ENCODE measurements at regions not wholly inside any gene's neighbourhood (a gene's known extent, or its start where the extent isn't known, plus 50 kb on each side); places are given as distances from the start of the nearest gene placed in this dataset.

- Histone ChIP-seq H4K20me1 (ENCODE audit: insufficient read depth, low read length) (peaks cover 8% of the 10 kb centered on the region), H3K27me3 (ENCODE audit: insufficient read depth, low read length, poor library complexity) (no peaks in the 10 kb centered on the region), H3K4me3 (ENCODE audit: low read depth in 1 of 2, low read length in 2 of 2) (no peak overlapping the region), H3K36me3 (ENCODE audit: insufficient read depth, low read length) (no peaks in the 10 kb centered on the region), H3K4me1 (ENCODE audit: insufficient read depth, low read length) (peaks cover 9% of the 10 kb centered on the region), H2AFZ (ENCODE audit: low read depth, low read length) (no peak overlapping the region), H3K79me2 (ENCODE audit: insufficient read depth, low read length) (peaks cover 13% of the 10 kb centered on the region), H3K9ac (ENCODE audit: low read depth, low read length) (no peak overlapping the region), H3K9me3 (ENCODE audit: insufficient read depth, low read length, severe bottlenecking) (peaks cover 3% of the 10 kb centered on the region), H3K27ac (ENCODE audit: low read length) (no peak overlapping the region), H3K4me2 (ENCODE audit: insufficient read depth, low read length) (no peak overlapping the region)
- no peak for DNase-seq
- ATAC-seq (ENCODE audit: insufficient read depth, low read depth) = no peak
- no peak for TF ChIP-seq CTCF (IDR thresholded peaks at IDR 0.05; ENCODE audit: borderline replicate concordance, extremely low read depth, low read length, poor library complexity, severe bottlenecking)
- no peak for TF ChIP-seq EZH2 (IDR thresholded peaks at IDR 0.05; ENCODE audit: borderline replicate concordance, low read depth, low read length, severe bottlenecking)
Measured at GRCh38 chr14:71468701-71469100, 463.5 kb upstream of the RGS6 start.

- H3K27ac ChIP-seq (ENCODE audit: low read length) = no peak overlapping the region
- no peak overlapping the region for H3K4me2 ChIP-seq (ENCODE audit: insufficient read depth, low read length)
- H4K20me1 ChIP-seq (ENCODE audit: insufficient read depth, low read length) = peaks cover 8% of the 10 kb centered on the region
- no peak overlapping the region for H2AFZ ChIP-seq (ENCODE audit: low read depth, low read length)
- peaks cover 3% of the 10 kb centered on the region for H3K9me3 ChIP-seq (ENCODE audit: insufficient read depth, low read length, severe bottlenecking)
- no peak overlapping the region for H3K9ac ChIP-seq (ENCODE audit: low read depth, low read length)
- no peak overlapping the region for H3K4me3 ChIP-seq (ENCODE audit: low read depth in 1 of 2, low read length in 2 of 2)
- no peak for DNase-seq
- no peak for TF ChIP-seq CTCF (IDR thresholded peaks at IDR 0.05; ENCODE audit: borderline replicate concordance, extremely low read depth, low read length, poor library complexity, severe bottlenecking)
- no peak for TF ChIP-seq EZH2 (IDR thresholded peaks at IDR 0.05; ENCODE audit: borderline replicate concordance, low read depth, low read length, severe bottlenecking)
- no peak for ATAC-seq (ENCODE audit: insufficient read depth, low read depth)
- no peaks in the 10 kb centered on the region for H3K27me3 ChIP-seq (ENCODE audit: insufficient read depth, low read length, poor library complexity)
- H3K79me2 ChIP-seq (ENCODE audit: insufficient read depth, low read length) = peaks cover 18% of the 10 kb centered on the region
- H3K4me1 ChIP-seq (ENCODE audit: insufficient read depth, low read length) = peaks cover 9% of the 10 kb centered on the region
- H3K36me3 ChIP-seq (ENCODE audit: insufficient read depth, low read length) = no peaks in the 10 kb centered on the region
Measured at GRCh38 chr14:71469643-71470335, 462.4 kb upstream of the RGS6 start.

- H3K9ac ChIP-seq (ENCODE audit: low read depth, low read length) = no peak overlapping the region
- no peaks in the 10 kb centered on the region for H3K27me3 ChIP-seq (ENCODE audit: insufficient read depth, low read length, poor library complexity)
- H3K4me2 ChIP-seq (ENCODE audit: insufficient read depth, low read length) = no peak overlapping the region
- no peak overlapping the region for H3K27ac ChIP-seq (ENCODE audit: low read length)
- H3K4me1 ChIP-seq (ENCODE audit: insufficient read depth, low read length) = peaks cover 17% of the 10 kb centered on the region
- H3K79me2 ChIP-seq (ENCODE audit: insufficient read depth, low read length) = peaks cover 26% of the 10 kb centered on the region
- H4K20me1 ChIP-seq (ENCODE audit: insufficient read depth, low read length) = peaks cover 8% of the 10 kb centered on the region
- ATAC-seq (ENCODE audit: insufficient read depth, low read depth) (no peak), DNase-seq (no peak)
- TF ChIP-seq EZH2 (IDR thresholded peaks at IDR 0.05; ENCODE audit: borderline replicate concordance, low read depth, low read length, severe bottlenecking) = no peak
- TF ChIP-seq CTCF (IDR thresholded peaks at IDR 0.05; ENCODE audit: borderline replicate concordance, extremely low read depth, low read length, poor library complexity, severe bottlenecking) = no peak
- no peak overlapping the region for H2AFZ ChIP-seq (ENCODE audit: low read depth, low read length)
- H3K4me3 ChIP-seq (ENCODE audit: low read depth in 1 of 2, low read length in 2 of 2) = no peak overlapping the region
- H3K9me3 ChIP-seq (ENCODE audit: insufficient read depth, low read length, severe bottlenecking) = peaks cover 3% of the 10 kb centered on the region
- no peaks in the 10 kb centered on the region for H3K36me3 ChIP-seq (ENCODE audit: insufficient read depth, low read length)
Measured at GRCh38 chr14:71471634-71472355, 460.4 kb upstream of the RGS6 start.

Data from DND-41 (cell line).